IMR-90 (cell line): ENCODE measurements at regions not wholly inside any gene's neighbourhood (a gene's known extent, or its start where the extent isn't known, plus 50 kb on each side); places are given as distances from the start of the nearest gene placed in this dataset.

Experiments
- ATAC-seq: fragments of 200-7000 bp; cut with Tn5 transposase; 2 replicates; pipeline ENCODE4 v1.9.1; 2020; ENCODE audit warnings: low read depth, mild to moderate bottlenecking, moderate library complexity
- BruUV-seq: library from RNA; stranded (reverse); fragments of 400-500 nt; replicated peaks from 2 replicates; lab custom pipeline; 2021; lab: Mats Ljungman, UMichigan
- CTCF ChIA-PET: fragments of 300-600 bp; formaldehyde crosslinking; extraction: SDS; loops from one replicate; lab custom pipeline; 2021; ENCODE audit warnings: antibody characterized with exemption; lab: Yijun Ruan, JAX
- POLR2A ChIA-PET: fragments of 300-600 bp; sonication (Branson Sonifier 250); formaldehyde crosslinking; loops from one replicate; lab custom pipeline; 2022; ENCODE audit warnings: antibody characterized with exemption; ENCODE audit not compliant: unreplicated experiment; lab: Charles Lee
- DNase-seq: peaks from one replicate; pipeline ENCODE4 v3.0.0; 2013
- H2AFZ ChIP-seq: replicated peaks from 2 replicates; pipeline ENCODE3; 2013; ENCODE audit warnings: low read length, mild to moderate bottlenecking; ENCODE audit not compliant: poor library complexity
- H2AK5ac ChIP-seq: 2 replicates; pipeline ENCODE4 v1.6.1; 2013; ENCODE audit warnings: low read depth, low read length, inconsistent platforms
- H2AK9ac ChIP-seq: replicated peaks from 2 replicates; pipeline ENCODE3; 2013; ENCODE audit warnings: mild to moderate bottlenecking, low read depth, low read length, moderate library complexity; ENCODE audit not compliant: poor library complexity
- H2BK120ac ChIP-seq: 2 replicates; pipeline ENCODE4 v1.6.1; 2013; ENCODE audit warnings: low read depth, low read length, inconsistent platforms
- H2BK15ac ChIP-seq: 3 replicates; pipeline ENCODE4 v1.6.1; 2013; ENCODE audit warnings: low read depth, low read length, inconsistent platforms
- H2BK20ac ChIP-seq: 2 replicates; pipeline ENCODE4 v1.6.1; 2013; ENCODE audit warnings: low read depth, mild to moderate bottlenecking, inconsistent platforms, low read length, moderate library complexity
- H2BK5ac ChIP-seq: 2 replicates; pipeline ENCODE4 v1.6.1; 2013; ENCODE audit warnings: mild to moderate bottlenecking, low read depth, low read length, inconsistent platforms; ENCODE audit not compliant: poor library complexity, severe bottlenecking
- H3K14ac ChIP-seq: replicated peaks from 2 replicates; pipeline ENCODE4 v1.6.1; 2013; ENCODE audit warnings: low read depth, low read length, inconsistent platforms
- H3K18ac ChIP-seq: 2 replicates; pipeline ENCODE4 v1.6.1; 2013; ENCODE audit warnings: low read depth, low read length, control low read depth
- H3K23ac ChIP-seq: 2 replicates; pipeline ENCODE4 v1.6.1; 2013; ENCODE audit warnings: low read depth, low read length, inconsistent platforms
- H3K27ac ChIP-seq: 2 replicates; pipeline ENCODE4 v1.5.1; 2013; ENCODE audit warnings: mild to moderate bottlenecking, control low read depth, low read length; ENCODE audit not compliant: insufficient read depth
- H3K27me3 ChIP-seq: 2 replicates; pipeline ENCODE4 v1.6.1; 2013; ENCODE audit warnings: low read length; ENCODE audit not compliant: control insufficient read depth, insufficient read depth
- H3K36me3 ChIP-seq: 2 replicates; pipeline ENCODE4 v1.6.1; 2013; ENCODE audit warnings: low read length, mixed read lengths; ENCODE audit not compliant: control insufficient read depth, insufficient read depth
- H3K4ac ChIP-seq: 2 replicates; pipeline ENCODE4 v1.6.1; 2013; ENCODE audit warnings: low read depth, low read length, inconsistent platforms
- H3K4me1 ChIP-seq: 2 replicates; pipeline ENCODE4 v1.6.1; 2013; ENCODE audit warnings: low read length, mixed read lengths; ENCODE audit not compliant: control insufficient read depth, insufficient read depth
- H3K4me2 ChIP-seq: 2 replicates; pipeline ENCODE4 v1.6.1; 2013; ENCODE audit warnings: low read depth, mild to moderate bottlenecking, control low read depth, low read length, moderate library complexity
- H3K4me3 ChIP-seq: 2 replicates; pipeline ENCODE4 v1.5.1; 2013; ENCODE audit warnings: low read depth, mild to moderate bottlenecking, control low read depth, low read length, moderate library complexity; ENCODE audit not compliant: insufficient read depth
- H3K56ac ChIP-seq: 2 replicates; pipeline ENCODE4 v1.6.1; 2013; ENCODE audit warnings: low read length, inconsistent platforms; ENCODE audit not compliant: insufficient read depth; ENCODE audit errors: extremely low read depth
- H3K79me1 ChIP-seq, 2 experiments: 2 replicates each; pipeline ENCODE4 v1.6.1; 2013; ENCODE audit warnings: low read length in 2 of 2, inconsistent platforms in 1 of 2, low read depth in 1 of 2
- H3K9ac ChIP-seq: 2 replicates; pipeline ENCODE4 v1.6.1; 2013; ENCODE audit warnings: low read depth, low read length, control low read depth
- H3K9me1 ChIP-seq: 2 replicates; pipeline ENCODE4 v1.6.1; 2013; ENCODE audit warnings: low read length, inconsistent platforms; ENCODE audit not compliant: insufficient read depth
- H3K9me3 ChIP-seq: 2 replicates; pipeline ENCODE4 v1.6.1; 2013; ENCODE audit warnings: low read length; ENCODE audit not compliant: control insufficient read depth, insufficient read depth
- H4K20me1 ChIP-seq: 2 replicates; pipeline ENCODE4 v1.6.1; 2013; ENCODE audit warnings: low read length, inconsistent platforms; ENCODE audit not compliant: insufficient read depth
- H4K5ac ChIP-seq: 2 replicates; pipeline ENCODE4 v1.6.1; 2013; ENCODE audit warnings: mild to moderate bottlenecking, low read depth, low read length, control low read depth
- H4K8ac ChIP-seq, 2 experiments: 2 replicates each; pipeline ENCODE4 v1.6.1; 2013; ENCODE audit warnings: low read depth in 2 of 2, low read length in 2 of 2, control low read depth in 1 of 2, inconsistent platforms in 1 of 2
- H4K91ac ChIP-seq: 2 replicates; pipeline ENCODE4 v1.6.1; 2013; ENCODE audit warnings: low read depth, low read length, inconsistent platforms; ENCODE audit not compliant: insufficient read depth
- BHLHE40 ChIP-seq: fragments of 150-350 bp; IDR thresholded peaks from 2 replicates; pipeline ENCODE4 v1.6.1; 2016; ENCODE audit warnings: mild to moderate bottlenecking, low read depth, low read length
- CEBPB ChIP-seq: IDR thresholded peaks from 2 replicates; pipeline ENCODE4 v1.6.1; 2012; ENCODE audit warnings: low read depth, low read length, improper control_type of control experiment
- CHD1 ChIP-seq: IDR thresholded peaks from 2 replicates; pipeline ENCODE4 v1.6.1; 2012; ENCODE audit warnings: low read depth, low read length, improper control_type of control experiment
- CTCF ChIP-seq: conservative IDR thresholded peaks from 2 replicates; pipeline ENCODE4 v1.5.1; 2012; ENCODE audit warnings: mild to moderate bottlenecking, low read depth, low read length, improper control_type of control experiment
- ELK1 ChIP-seq: fragments of 150-350 bp; IDR thresholded peaks from 2 replicates; pipeline ENCODE4 v1.6.1; 2016; ENCODE audit warnings: low read depth, mild to moderate bottlenecking, low read length, moderate library complexity, borderline replicate concordance
- FOS ChIP-seq: fragments of 150-350 bp; IDR thresholded peaks from 2 replicates; pipeline ENCODE4 v1.6.1; 2016; ENCODE audit warnings: low read depth, low read length
- MAFK ChIP-seq: IDR thresholded peaks from 2 replicates; pipeline ENCODE4 v1.6.1; 2012; ENCODE audit warnings: low read depth, low read length, improper control_type of control experiment
- MAZ ChIP-seq: IDR thresholded peaks from 2 replicates; pipeline ENCODE4 v1.6.1; 2012; ENCODE audit warnings: low read depth, mild to moderate bottlenecking, low read length, improper control_type of control experiment, moderate library complexity, borderline replicate concordance
- MXI1 ChIP-seq: IDR thresholded peaks from 2 replicates; pipeline ENCODE4 v1.6.1; 2012; ENCODE audit warnings: low read depth, mild to moderate bottlenecking, low read length, moderate library complexity, borderline replicate concordance
- NFE2L2 ChIP-seq: fragments of 150-350 bp; IDR thresholded peaks from 2 replicates; pipeline ENCODE4 v1.6.1; 2016; ENCODE audit warnings: low read depth, mild to moderate bottlenecking, low read length
- POLR2A ChIP-seq: IDR thresholded peaks from 2 replicates; pipeline ENCODE4 v1.6.1; 2012; ENCODE audit warnings: mild to moderate bottlenecking, low read depth, low read length
- RAD21 ChIP-seq: IDR thresholded peaks from 2 replicates; pipeline ENCODE4 v1.6.1; 2012; ENCODE audit warnings: low read length, improper control_type of control experiment
- RCOR1 ChIP-seq: IDR thresholded peaks from 2 replicates; pipeline ENCODE4 v1.6.1; 2012; ENCODE audit warnings: mild to moderate bottlenecking, low read length, improper control_type of control experiment; ENCODE audit not compliant: insufficient replicate concordance
- RFX5 ChIP-seq: IDR thresholded peaks from 2 replicates; pipeline ENCODE4 v1.8.0; 2012; ENCODE audit warnings: low read depth, mild to moderate bottlenecking, low read length, moderate library complexity
- SMC3 ChIP-seq: fragments of 150-350 bp; IDR thresholded peaks from 2 replicates; pipeline ENCODE4 v1.6.1; 2016; ENCODE audit warnings: low read depth, mild to moderate bottlenecking, antibody characterized with exemption, low read length, moderate library complexity
- USF2 ChIP-seq: fragments of 150-350 bp; IDR thresholded peaks from 2 replicates; pipeline ENCODE4 v1.6.1; 2017; ENCODE audit warnings: mild to moderate bottlenecking, antibody characterized with exemption, low read length, low read depth
- WGBS, 2 experiments: methylation state at CpG; one replicate each; pipeline versions ENCODE4 v1.1.5 to v1.1.7; 2013; ENCODE audit warnings: missing lambda C conversion rate in 2 of 2; ENCODE audit not compliant: insufficient read length in 1 of 2; ENCODE audit errors: extremely low coverage in 2 of 2; 5-methylcytosine and 5-hydroxymethylcytosine counted together
- dilution Hi-C: fragments of 300-500 bp; cut with HindIII; formaldehyde crosslinking; loops from one replicate; pipeline ENCODE4 v1.14.3; 2018; ENCODE audit warnings: low sequenced_read_pairs; ENCODE audit not compliant: unreplicated experiment
- in situ Hi-C: fragments of 300-500 bp; cut with MboI; formaldehyde crosslinking; loops from 3 replicates; pipeline ENCODE4 v1.14.3; 2019; ENCODE audit warnings: low sequenced_read_pairs, inconsistent platforms, mixed read lengths
- intact Hi-C: fragments of 100-400 bp; cut with micrococcal nuclease; formaldehyde crosslinking; loops from 2 replicates; pipeline ENCODE4 v1.10.0; 2022

GRCh38 chr10:117731121-117731791 is 188.7 kb downstream of the EMX2 start:
- H3K36me3 ChIP-seq = no peaks in the 10 kb centered on the region
- ChIA-PET POLR2A (no interaction called here), CTCF (no interaction called here)
- H3K18ac ChIP-seq = no peak overlapping the region
- H3K4ac ChIP-seq = no peak overlapping the region
- no peak overlapping the region for H2BK20ac ChIP-seq
- H3K79me1 ChIP-seq = no peaks in the 10 kb centered on the region
- no peak overlapping the region for H3K14ac ChIP-seq
- H2AFZ ChIP-seq = no peak overlapping the region
- no peak overlapping the region for H3K4me2 ChIP-seq
- in situ Hi-C loops = no loop called here
- H3K27ac ChIP-seq = no peak overlapping the region
- no peaks in the 10 kb centered on the region for H3K9me1 ChIP-seq
- no peak overlapping the region for H3K23ac ChIP-seq
- H4K5ac ChIP-seq = no peak overlapping the region
- H3K56ac ChIP-seq = no peak overlapping the region
- no peak overlapping the region for H2BK5ac ChIP-seq
- dilution Hi-C loops = no loop called here
- no peaks in the 10 kb centered on the region for H3K4me1 ChIP-seq
- no TSS peak for BruUV-seq
- H2BK120ac ChIP-seq = no peak overlapping the region
- no peak overlapping the region for H2AK5ac ChIP-seq
- H4K20me1 ChIP-seq = no peaks in the 10 kb centered on the region
- no peak overlapping the region for H2AK9ac ChIP-seq
- no peak overlapping the region for H2BK15ac ChIP-seq
- no peak overlapping the region for H3K4me3 ChIP-seq
- no peak overlapping the region for H3K9ac ChIP-seq
- H4K91ac ChIP-seq = no peak overlapping the region
- ATAC-seq (no peak), DNase-seq (no peak)
- intact Hi-C loops = no loop called here
- no peak for TF ChIP-seq ELK1
- TF ChIP-seq MXI1 = no peak
- TF ChIP-seq MAFK = no peak
- TF ChIP-seq USF2 = no peak
- TF ChIP-seq CHD1 = no peak
- no peak for TF ChIP-seq NFE2L2
- no peak for TF ChIP-seq RAD21
- TF ChIP-seq MAZ = no peak
- no peak for TF ChIP-seq CEBPB
- no peak for TF ChIP-seq CTCF
- no peak for TF ChIP-seq FOS
- TF ChIP-seq BHLHE40 = no peak
- TF ChIP-seq SMC3 = no peak
- no peak for TF ChIP-seq RFX5
- no peak for TF ChIP-seq RCOR1
- TF ChIP-seq POLR2A = no peak
- H3K27me3 ChIP-seq = no peaks in the 10 kb centered on the region
- peaks cover 16% of the 10 kb centered on the region for H3K9me3 ChIP-seq
- no peak overlapping the region for H4K8ac ChIP-seq
- 80% methylated on average over 5 of the region's 17 CpGs; no CpG with 5 or more reads in 1 of the 2 experiments for WGBS, 2 experiments
